Loucy (cell line): ENCODE measurements at regions not wholly inside any gene's neighbourhood (a gene's known extent, or its start where the extent isn't known, plus 50 kb on each side); places are given as distances from the start of the nearest gene placed in this dataset.

Source experiments
- H2AFZ ChIP-seq: fragments of 200-600 bp; sonication (generic); 2 replicates; pipeline ENCODE4 v1.6.0; 2016; ENCODE audit warnings: antibody characterized with exemption, mild to moderate bottlenecking, low read length, moderate library complexity
- H3F3A ChIP-seq: fragments of 200-600 bp; 2 replicates; pipeline ENCODE4 v1.6.0; 2016; ENCODE audit warnings: antibody characterized with exemption, low read depth, mild to moderate bottlenecking
- H3K27me3 ChIP-seq: fragments of 200-600 bp; sonication (generic); 2 replicates; pipeline ENCODE4 v1.6.1; 2014; ENCODE audit warnings: low read length, mild to moderate bottlenecking; ENCODE audit not compliant: insufficient read depth, poor library complexity, severe bottlenecking
- H3K36me3 ChIP-seq: fragments of 200-600 bp; sonication (generic); 2 replicates; pipeline ENCODE4 v1.6.1; 2016; ENCODE audit warnings: low read length; ENCODE audit not compliant: insufficient read depth
- H3K4me1 ChIP-seq: fragments of 200-600 bp; sonication (generic); 2 replicates; pipeline ENCODE4 v1.5.1; 2014; ENCODE audit warnings: low read length, mild to moderate bottlenecking; ENCODE audit not compliant: insufficient read depth, poor library complexity, severe bottlenecking
- H3K4me2 ChIP-seq: fragments of 200-600 bp; sonication (generic); 2 replicates; pipeline ENCODE4 v1.6.0; 2014; ENCODE audit warnings: antibody characterized with exemption, low read length, low read depth, mild to moderate bottlenecking; ENCODE audit not compliant: poor library complexity, severe bottlenecking
- H3K4me3 ChIP-seq: fragments of 200-600 bp; sonication (generic); 2 replicates; pipeline ENCODE4 v1.5.1; 2014; ENCODE audit warnings: low read length, mild to moderate bottlenecking, mixed read lengths; ENCODE audit not compliant: poor library complexity, severe bottlenecking
- H3K79me2 ChIP-seq: fragments of 200-600 bp; sonication (generic); 2 replicates; pipeline ENCODE4 v1.6.1; 2014; ENCODE audit warnings: low read length; ENCODE audit not compliant: insufficient read depth
- H3K9ac ChIP-seq: fragments of 200-600 bp; sonication (generic); 2 replicates; pipeline ENCODE4 v1.6.0; 2014; ENCODE audit warnings: mild to moderate bottlenecking, low read depth, low read length, moderate library complexity; ENCODE audit not compliant: poor library complexity, severe bottlenecking
- H3K9me2 ChIP-seq: fragments of 200-600 bp; sonication (generic); replicated peaks from 2 replicates; pipeline ENCODE4 v1.6.1; 2016; ENCODE audit warnings: low read depth, low read length, mixed read lengths
- H3K9me3 ChIP-seq: fragments of 200-600 bp; sonication (generic); 2 replicates; pipeline ENCODE4 v1.6.1; 2014; ENCODE audit warnings: mild to moderate bottlenecking, antibody characterized with exemption, low read length, low read depth; ENCODE audit not compliant: insufficient read depth
- H4K20me1 ChIP-seq: fragments of 200-600 bp; sonication (generic); 2 replicates; pipeline ENCODE4 v1.6.0; 2014; ENCODE audit warnings: antibody characterized with exemption, low read length, mild to moderate bottlenecking; ENCODE audit not compliant: insufficient read depth, poor library complexity, severe bottlenecking
- EZH2phosphoT487 ChIP-seq: fragments of 200-600 bp; IDR thresholded peaks from 2 replicates; pipeline ENCODE4 v1.6.1; 2018; ENCODE audit warnings: antibody characterized with exemption, mild to moderate bottlenecking, moderate library complexity, borderline replicate concordance
- TF ChIP-seq, protein P1 (sequence below): fragments of 200-600 bp; sonication (generic); conservative IDR thresholded peaks from 2 replicates; pipeline ENCODE4 v1.5.1; 2014; ENCODE audit warnings: mild to moderate bottlenecking, antibody characterized with exemption, low read length

DNA sequence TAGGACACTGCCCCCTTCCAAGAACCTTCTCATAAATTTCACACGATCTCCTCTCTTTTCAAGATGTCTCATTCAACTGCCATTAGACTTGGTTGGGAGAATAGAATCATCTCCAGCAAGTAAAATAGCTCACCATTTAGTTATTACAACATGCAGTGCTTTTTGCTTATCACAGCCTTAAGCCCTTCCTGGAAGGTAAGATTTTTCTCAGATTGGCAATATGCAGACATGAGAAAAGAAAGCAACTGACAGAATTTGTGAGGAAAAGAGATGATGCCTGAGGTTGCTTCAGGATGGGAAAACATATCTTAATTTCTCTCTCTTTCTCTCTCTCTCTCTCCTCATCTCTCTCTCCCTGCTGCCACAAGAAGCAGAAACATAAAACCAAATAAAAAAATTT is 855.1 kb upstream of the ACVR2A start:
- H3K9me2 ChIP-seq: no peaks in the 10 kb centered on the region
- no peaks in the 10 kb centered on the region for H3K4me1 ChIP-seq
- H2AFZ ChIP-seq: no peak overlapping the region
- H3K4me3 ChIP-seq: no peak overlapping the region
- no peaks in the 10 kb centered on the region for H3K27me3 ChIP-seq
- TF ChIP-seq EZH2phosphoT487: no peak
- TF ChIP-seq, protein P1, sequence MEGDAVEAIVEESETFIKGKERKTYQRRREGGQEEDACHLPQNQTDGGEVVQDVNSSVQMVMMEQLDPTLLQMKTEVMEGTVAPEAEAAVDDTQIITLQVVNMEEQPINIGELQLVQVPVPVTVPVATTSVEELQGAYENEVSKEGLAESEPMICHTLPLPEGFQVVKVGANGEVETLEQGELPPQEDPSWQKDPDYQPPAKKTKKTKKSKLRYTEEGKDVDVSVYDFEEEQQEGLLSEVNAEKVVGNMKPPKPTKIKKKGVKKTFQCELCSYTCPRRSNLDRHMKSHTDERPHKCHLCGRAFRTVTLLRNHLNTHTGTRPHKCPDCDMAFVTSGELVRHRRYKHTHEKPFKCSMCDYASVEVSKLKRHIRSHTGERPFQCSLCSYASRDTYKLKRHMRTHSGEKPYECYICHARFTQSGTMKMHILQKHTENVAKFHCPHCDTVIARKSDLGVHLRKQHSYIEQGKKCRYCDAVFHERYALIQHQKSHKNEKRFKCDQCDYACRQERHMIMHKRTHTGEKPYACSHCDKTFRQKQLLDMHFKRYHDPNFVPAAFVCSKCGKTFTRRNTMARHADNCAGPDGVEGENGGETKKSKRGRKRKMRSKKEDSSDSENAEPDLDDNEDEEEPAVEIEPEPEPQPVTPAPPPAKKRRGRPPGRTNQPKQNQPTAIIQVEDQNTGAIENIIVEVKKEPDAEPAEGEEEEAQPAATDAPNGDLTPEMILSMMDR: no peak
- no peak overlapping the region for H3K4me2 ChIP-seq
- no peaks in the 10 kb centered on the region for H4K20me1 ChIP-seq
- H3F3A ChIP-seq: no peaks in the 10 kb centered on the region
- H3K79me2 ChIP-seq: no peaks in the 10 kb centered on the region
- no peak overlapping the region for H3K9ac ChIP-seq
- H3K36me3 ChIP-seq: no peaks in the 10 kb centered on the region
- no peaks in the 10 kb centered on the region for H3K9me3 ChIP-seq

DNA sequence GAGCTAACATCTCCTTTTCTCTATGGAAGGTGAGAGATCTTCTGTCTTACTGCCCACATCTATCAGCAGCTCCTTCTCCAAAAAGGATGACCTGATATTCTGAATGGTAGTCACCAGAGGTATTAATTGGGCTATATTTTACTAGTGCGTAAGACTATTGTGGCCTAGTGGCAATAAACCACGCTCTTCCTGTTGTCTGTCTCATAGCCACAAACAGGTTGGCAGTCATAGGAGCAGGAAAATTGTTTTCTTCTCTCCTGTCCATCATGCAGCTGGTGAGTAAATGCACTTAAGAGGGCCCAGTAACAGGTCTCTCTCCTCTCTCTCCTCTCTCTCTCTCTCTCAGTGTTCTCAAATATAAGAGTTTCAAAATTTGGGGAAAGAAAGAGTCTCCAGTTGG is 856.8 kb upstream of the ACVR2A start:
- no peaks in the 10 kb centered on the region for H4K20me1 ChIP-seq

DNA sequence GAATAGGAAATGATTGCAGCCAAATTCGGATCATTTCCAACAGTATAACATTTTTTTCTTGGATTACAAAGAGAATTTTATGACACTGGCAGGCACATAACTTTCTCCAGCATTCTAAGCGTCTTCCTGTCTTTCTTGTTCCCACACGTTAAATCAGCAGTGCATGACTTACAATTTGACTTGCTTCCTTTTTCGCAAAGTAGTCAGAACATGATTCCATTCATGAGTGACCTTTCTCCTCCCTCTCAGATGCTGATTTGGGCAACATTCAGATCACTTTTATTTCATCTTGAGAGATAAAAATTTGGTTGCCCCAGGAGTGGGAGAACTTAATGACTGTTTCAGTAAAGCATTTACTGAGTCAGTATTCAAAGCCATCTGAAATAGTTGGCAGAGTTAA is 858.7 kb upstream of the ACVR2A start:
- Histone ChIP-seq H3K27me3 (no peaks in the 10 kb centered on the region), H3K9me2 (no peaks in the 10 kb centered on the region), H3F3A (no peaks in the 10 kb centered on the region), H3K4me2 (no peak overlapping the region), H3K4me1 (no peaks in the 10 kb centered on the region), H3K79me2 (no peaks in the 10 kb centered on the region), H3K9me3 (no peaks in the 10 kb centered on the region), H3K9ac (no peak overlapping the region), H3K36me3 (no peaks in the 10 kb centered on the region), H2AFZ (no peak overlapping the region), H3K4me3 (no peak overlapping the region), H4K20me1 (no peaks in the 10 kb centered on the region)
- TF ChIP-seq, protein P1: no peak
- TF ChIP-seq EZH2phosphoT487: no peak

More for the DNA sequence above, 856.8 kb upstream of the ACVR2A start:
- Histone ChIP-seq H3K9ac (no peak overlapping the region), H3K4me3 (no peak overlapping the region), H3K4me2 (no peak overlapping the region), H3K4me1 (no peaks in the 10 kb centered on the region), H3K27me3 (no peaks in the 10 kb centered on the region), H3K36me3 (no peaks in the 10 kb centered on the region), H2AFZ (no peak overlapping the region), H3K9me2 (no peaks in the 10 kb centered on the region), H3K9me3 (no peaks in the 10 kb centered on the region), H3K79me2 (no peaks in the 10 kb centered on the region), H3F3A (no peaks in the 10 kb centered on the region)
- TF ChIP-seq EZH2phosphoT487: no peak
- TF ChIP-seq, protein P1: no peak
